NAMALWA (cell line): ENCODE measurements at regions not wholly inside any gene's neighbourhood (a gene's known extent, or its start where the extent isn't known, plus 50 kb on each side); places are given as distances from the start of the nearest gene placed in this dataset.

Experiments
- DNase-seq: peaks from one replicate; pipeline ENCODE4 v3.0.0-alpha.2; 2015; ENCODE audit warnings: low spot score

DNA sequence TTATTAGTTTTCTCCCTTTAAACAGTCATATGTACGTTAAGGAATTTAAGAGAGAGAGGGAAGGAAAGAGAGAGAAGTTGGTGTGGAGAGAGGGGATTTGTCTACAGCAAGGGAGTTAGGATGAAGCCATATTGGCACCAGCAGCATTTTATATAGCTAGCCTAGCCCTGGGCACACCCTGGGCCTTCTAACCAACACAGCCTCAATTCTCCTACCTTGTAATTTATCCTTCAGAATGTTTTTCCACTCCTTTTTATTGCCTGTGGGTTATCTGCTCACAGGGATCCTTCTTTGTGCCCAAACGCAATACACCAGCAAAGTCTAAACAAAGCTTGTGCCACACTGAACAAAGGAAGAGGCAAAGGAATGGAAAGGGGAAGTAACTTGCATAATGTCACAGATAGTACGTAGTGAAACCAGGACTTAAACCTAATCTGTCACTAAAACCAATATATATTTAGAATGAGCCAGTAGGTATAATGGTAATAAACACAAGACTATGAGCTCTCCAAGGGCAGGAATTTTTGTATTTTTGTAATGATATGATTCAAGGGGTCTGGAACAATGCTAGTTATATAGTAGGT, 613.8 kb upstream of the TENM4 start:
- no peak for DNase-seq

- DNase-seq, result no peak
Observed at GRCh38 chr11:80048513-80048912, 607.7 kb upstream of the TENM4 start.

DNA sequence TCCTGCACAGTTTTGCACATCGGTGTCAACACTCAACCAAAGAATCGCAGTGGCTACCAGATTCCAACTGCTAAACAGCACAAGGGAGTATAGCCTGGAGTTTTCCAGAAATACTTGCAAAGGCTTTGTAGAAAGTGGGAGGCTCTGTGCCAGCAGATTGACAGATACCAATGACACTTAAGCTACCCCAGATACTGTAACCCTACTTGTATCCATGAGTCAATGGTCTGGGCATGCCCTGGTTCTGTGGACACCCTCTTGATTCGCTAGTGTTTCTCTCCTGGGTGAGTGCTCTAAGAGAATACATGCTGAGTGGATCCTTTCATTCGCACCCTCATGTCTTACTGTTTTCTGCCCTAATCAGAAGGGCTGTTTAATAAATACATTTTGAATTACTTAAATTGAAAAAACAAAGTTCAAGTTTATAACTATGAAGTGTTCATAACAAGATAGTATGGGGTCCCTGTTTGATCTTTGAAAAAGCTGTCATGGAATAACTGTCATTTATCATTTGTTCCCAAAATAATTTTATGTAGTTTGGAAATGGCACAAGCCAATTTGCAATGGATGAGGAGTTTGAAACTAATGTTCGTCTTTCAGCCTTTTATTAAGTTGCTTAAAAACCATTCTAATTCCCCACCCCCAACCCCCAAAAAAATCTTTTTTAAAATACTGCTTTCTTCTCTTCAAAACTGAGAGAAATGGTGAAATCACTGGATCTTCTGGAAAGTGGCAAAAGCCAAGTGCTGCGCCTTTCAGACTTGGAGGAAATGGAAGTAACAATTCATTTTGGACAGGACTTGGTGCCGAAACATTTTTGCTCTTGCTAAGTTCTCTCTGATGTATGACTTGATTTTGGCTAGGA, 600.5 kb upstream of the TENM4 start:
- DNase-seq, result no peak

- DNase-seq, result no peak
Observed at GRCh38 chr11:80034801-80035200, 594.0 kb upstream of the TENM4 start.

GRCh38 chr11:80031014-80031600, 590.3 kb upstream of the TENM4 start:
- no peak for DNase-seq

- no peak for DNase-seq
Observed at GRCh38 chr11:80028998-80029397, 588.2 kb upstream of the TENM4 start.

GRCh38 chr11:80024119-80024518, 583.3 kb upstream of the TENM4 start:
- DNase-seq, result no peak

DNA sequence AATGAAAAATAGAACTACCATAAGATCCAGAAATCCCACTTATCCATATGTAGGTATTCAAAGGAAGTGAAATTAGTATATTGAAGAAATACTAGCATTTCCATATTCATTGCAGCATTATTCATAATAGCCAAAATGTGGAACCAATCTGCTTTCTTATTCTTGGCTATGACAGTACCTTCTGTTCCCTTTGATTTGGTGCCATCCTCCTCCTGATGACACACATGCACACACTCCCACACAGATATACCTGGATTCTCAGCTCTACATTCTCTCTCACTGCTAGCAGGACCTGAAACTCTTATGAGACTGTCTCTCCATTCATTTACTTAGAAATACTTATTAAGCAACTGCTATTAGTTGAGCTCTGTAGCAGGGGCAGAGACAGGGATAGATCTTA, 582.6 kb upstream of the TENM4 start:
- DNase-seq, result no peak

DNA sequence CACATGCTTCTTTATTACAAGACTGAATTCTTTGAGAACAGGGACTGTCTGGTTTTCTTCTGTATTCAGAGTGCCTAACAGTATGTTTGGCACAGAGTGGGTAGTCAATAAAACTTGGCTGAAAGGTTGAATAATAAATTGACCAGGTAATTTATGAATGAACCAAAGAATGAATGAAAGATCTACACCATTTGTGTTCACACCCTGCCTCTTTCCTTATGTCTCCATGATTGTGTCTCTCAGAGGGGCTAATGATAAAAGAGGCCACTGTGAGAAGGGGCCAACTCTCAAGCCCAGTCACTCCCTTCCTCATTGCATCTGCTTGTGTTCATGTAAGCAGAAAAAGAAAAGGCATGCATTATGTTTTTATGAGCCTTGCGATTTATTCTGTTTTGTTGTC, 569.7 kb upstream of the TENM4 start:
- DNase-seq, result no peak

- no peak for DNase-seq
Observed at GRCh38 chr11:80009081-80009480, 568.3 kb upstream of the TENM4 start.

DNA sequence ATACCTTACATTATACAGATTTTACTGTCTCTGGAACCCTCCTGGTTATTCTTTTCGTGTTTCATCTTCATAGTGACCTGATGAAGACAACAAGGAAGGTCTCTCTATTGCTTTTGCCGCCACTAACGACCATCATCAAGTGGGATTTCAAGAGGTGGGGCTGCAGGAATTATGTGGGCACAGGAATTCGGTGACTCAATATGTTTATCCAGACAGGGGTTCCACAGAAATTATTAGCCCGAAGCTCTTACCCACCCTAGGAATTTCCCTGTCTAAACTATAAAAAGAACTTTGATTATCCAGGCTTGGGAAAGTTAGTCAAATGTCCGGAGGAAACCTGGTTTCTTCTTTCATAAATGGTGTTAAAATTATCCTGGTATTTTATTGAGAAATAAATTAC, 566.8 kb upstream of the TENM4 start:
- DNase-seq, result no peak

- no peak for DNase-seq
Observed at GRCh38 chr11:79990141-79990540, 549.3 kb upstream of the TENM4 start.

DNA sequence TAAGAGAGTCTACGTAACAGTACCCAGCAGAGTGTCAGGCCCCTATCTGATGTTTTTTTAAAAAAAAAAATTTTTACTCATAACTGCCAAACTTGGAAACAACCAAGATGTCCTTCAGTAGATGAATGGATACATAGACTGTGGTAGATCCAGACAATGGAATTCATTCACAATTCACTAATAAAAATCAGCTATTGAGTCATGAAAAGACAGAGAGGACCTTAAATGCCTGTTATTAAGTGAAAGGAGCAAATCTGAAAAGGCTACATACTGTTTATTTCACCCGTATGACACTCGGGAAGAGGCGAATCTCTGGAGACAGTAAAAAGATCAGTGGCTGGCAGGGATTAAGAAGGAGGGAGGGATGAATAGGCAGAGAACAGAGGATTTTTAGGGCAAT, 541.4 kb upstream of the TENM4 start:
- no peak for DNase-seq

- no peak for DNase-seq
Observed at GRCh38 chr11:79980916-79981315, 540.1 kb upstream of the TENM4 start.

- DNase-seq, result no peak
Observed at GRCh38 chr11:79973721-79974617, 533.1 kb upstream of the TENM4 start.

- DNase-seq, result no peak
Observed at GRCh38 chr11:79971255-79971654, 530.4 kb upstream of the TENM4 start.

DNA sequence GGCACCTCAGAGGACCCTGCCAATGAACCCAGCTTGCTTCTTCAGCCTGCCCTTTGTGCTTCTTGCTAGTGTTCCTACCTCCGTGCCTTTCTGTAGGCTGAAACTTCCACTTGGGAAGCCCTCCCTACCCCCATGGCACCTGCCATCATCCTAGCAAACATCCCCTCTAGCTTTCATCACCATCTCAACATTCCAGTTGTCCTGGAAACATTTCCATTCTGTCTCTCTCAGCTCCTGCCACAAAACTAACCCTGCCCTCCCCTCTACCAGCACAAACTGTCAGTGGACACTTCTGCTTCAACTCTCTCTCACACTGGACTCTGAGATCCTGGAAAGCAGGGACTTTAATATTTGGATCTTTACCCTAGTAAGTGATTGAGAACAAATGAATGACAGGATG, 525.8 kb upstream of the TENM4 start:
- DNase-seq, result no peak

- DNase-seq, result no peak
Observed at GRCh38 chr11:79963856-79964645, 523.2 kb upstream of the TENM4 start.

DNA sequence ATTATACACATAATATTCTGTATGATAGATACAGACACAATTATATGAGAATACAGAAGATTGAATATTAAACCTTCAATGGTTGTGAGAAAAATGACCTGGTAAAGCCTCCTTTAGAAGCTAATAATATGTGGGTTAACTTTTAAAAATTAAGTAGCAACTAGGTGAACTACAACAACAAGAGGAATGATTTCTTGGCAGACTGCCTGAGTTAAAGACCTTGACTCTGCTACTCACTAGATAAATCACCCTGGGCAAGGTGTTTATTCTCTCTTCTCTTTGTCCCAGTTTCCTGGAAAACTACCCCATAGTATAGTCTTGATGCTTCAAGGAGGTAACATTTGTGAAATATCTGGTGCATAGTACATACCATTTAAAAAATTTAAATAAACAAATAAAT, 519.6 kb upstream of the TENM4 start:
- DNase-seq, result no peak

DNA sequence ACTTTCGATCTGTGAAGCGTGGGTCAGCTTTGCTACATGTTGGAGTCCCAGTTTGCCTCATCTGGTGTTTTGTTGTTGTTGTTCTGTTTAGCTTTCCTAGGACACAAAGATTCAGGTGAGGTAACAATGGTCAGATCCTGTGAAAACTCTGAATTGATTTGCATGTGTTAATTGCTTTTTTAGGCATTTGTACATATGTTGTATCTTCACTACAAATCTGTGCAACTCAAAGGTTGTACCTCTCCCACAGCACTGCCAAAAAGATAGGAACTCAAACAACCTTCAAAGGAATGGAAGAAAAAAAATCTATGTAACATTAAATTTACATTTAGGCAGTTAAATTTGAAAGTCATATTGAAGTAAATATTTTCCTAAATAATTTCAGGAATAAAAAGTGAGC, 518.5 kb upstream of the TENM4 start:
- DNase-seq, result no peak

GRCh38 chr11:79957702-79958101, 516.9 kb upstream of the TENM4 start:
- no peak for DNase-seq

- no peak for DNase-seq
Observed at GRCh38 chr11:79956061-79956460, 515.2 kb upstream of the TENM4 start.
